Effector memory CD8-positive, alpha-beta T cell (primary cell): ENCODE measurements at regions not wholly inside any gene's neighbourhood (a gene's known extent, or its start where the extent isn't known, plus 50 kb on each side); places are given as distances from the start of the nearest gene placed in this dataset.
"Not testable (repeated sequence)": the region's sequence is repeated elsewhere in the genome, so short reads cannot be mapped to it uniquely, and the experiment has no call there.

ENCODE experiments used
- ATAC-seq: fragments of 150-1000 bp; cut with Tn5 transposase; replicated peaks from 2 replicates; pipeline ENCODE4 v1.10.0; 2021; ENCODE audit warnings: mild to moderate bottlenecking, moderate library complexity
- DNase-seq, 3 experiments: peaks; one replicate each; pipeline ENCODE4 v3.0.0; 2021
- H3K27ac Mint-ChIP-seq, 2 donors: one replicate each; pipeline ENCODE4 v1.8.0; 2022; ENCODE audit warnings: mild to moderate bottlenecking in 2 of 2, mixed read lengths in 2 of 2, moderate library complexity in 2 of 2
- H3K27me3 Mint-ChIP-seq, 2 donors: one replicate each; pipeline ENCODE4 v1.8.0; 2022; ENCODE audit warnings: mixed read lengths in 2 of 2
- H3K36me3 Mint-ChIP-seq: one replicate; pipeline ENCODE4 v1.8.0; 2022; ENCODE audit warnings: mild to moderate bottlenecking, moderate library complexity, mixed read lengths; ENCODE audit not compliant: insufficient read depth
- H3K4me1 Mint-ChIP-seq, 2 donors: one replicate each; pipeline ENCODE4 v1.8.0; 2022; ENCODE audit warnings: low read depth in 2 of 2, mixed read lengths in 2 of 2
- H3K4me3 Mint-ChIP-seq, 2 donors: one replicate each; pipeline ENCODE4 v1.8.0; 2022; ENCODE audit warnings: mild to moderate bottlenecking in 2 of 2, mixed read lengths in 2 of 2, moderate library complexity in 2 of 2
- H3K9me3 Mint-ChIP-seq, 2 donors: one replicate each; pipeline ENCODE4 v1.8.0; 2022; ENCODE audit warnings: mixed read lengths in 2 of 2

DNA sequence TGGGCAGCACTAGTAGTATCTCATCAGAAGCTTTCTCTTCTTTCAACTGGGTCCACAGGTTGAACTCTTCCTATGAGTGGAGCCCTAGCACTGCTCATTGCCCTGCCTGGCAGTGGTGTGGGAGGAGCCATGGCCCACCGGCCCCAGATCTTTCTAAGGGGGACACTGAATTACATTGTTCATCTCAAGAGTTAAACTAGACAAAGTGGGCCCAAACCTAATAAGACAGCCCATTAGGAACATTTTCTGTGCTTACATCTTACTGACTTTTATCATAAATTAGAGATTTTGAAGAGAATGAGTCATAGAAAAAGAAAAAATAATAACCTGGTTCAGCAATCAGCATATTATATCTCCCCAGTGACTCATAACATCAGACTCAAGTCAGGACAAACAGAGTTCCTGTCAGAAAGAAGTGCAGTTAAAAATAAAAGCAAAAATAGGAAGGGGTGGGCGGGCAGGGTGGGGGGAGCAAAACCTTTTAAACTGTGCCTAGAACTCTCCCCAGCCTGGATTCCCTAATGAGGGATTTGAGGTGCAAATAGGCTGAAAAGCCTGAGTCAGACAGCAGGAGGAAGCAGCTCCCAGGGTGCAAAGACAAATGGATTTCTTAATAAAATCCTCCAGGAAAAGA, 161.6 kb upstream of the TRIB2 start:
- no peaks in the 10 kb centered on the region for H3K9me3 Mint-ChIP-seq
- ATAC-seq (peak; percentile 31), DNase-seq (no peak)
- H3K4me3 Mint-ChIP-seq: no peak overlapping the region
- peaks cover 20 to 32% of the 10 kb centered on the region in 2 donors for H3K4me1 Mint-ChIP-seq
- H3K27ac Mint-ChIP-seq: peak overlapping the region; percentile 66 to 74
- H3K27me3 Mint-ChIP-seq: no peaks in the 10 kb centered on the region
- H3K36me3 Mint-ChIP-seq: no peaks in the 10 kb centered on the region

DNA sequence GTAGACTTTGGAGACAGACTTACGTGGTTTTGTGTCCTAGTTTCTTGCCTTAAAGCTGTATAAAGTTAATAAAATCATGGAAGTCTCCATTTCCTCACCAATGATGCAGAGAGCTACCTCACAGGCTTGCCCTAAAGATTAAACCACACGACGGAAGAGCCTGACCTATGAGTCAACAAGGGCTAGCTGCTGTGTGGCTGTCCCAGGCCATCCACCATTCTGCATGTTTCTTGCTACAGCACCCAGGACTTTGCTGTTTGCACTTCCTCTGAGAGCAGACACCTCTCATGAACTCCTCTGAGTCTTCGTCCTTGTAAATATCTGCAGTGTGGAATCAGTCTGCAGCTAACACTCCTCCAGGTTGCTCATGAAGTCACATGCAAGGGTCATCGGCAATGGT, 160.0 kb upstream of the TRIB2 start:
- no peaks in the 10 kb centered on the region for H3K36me3 Mint-ChIP-seq
- DNase-seq: no peak
- H3K4me3 Mint-ChIP-seq: peak overlapping the region in 1 of 2 donors; percentile 25
- H3K27me3 Mint-ChIP-seq: no peaks in the 10 kb centered on the region
- no peaks in the 10 kb centered on the region for H3K9me3 Mint-ChIP-seq
- peak overlapping the region; percentile 7 to 72 for H3K27ac Mint-ChIP-seq
- peak; percentile 83 for ATAC-seq
- peaks cover 20 to 32% of the 10 kb centered on the region in 2 donors for H3K4me1 Mint-ChIP-seq

DNA sequence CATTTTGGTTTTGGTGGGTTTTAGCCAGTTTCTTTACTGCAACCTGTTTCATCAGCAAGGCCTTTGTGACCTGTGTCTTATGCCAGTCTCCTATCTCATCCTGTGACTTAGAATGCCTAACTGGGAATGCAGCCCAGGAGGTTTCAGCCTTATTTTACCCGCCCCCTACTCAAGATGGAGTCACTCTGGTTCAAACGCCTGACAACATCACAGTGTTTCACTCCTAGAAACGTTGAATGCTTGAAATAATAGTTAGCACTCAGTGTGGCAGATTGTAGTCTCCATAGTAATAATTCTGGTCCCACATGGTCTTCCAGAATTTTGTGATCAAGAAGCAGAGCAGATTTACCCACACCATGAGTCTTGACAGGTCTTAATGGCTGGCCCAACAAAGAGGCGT, 159.0 kb upstream of the TRIB2 start:
- Mint-ChIP-seq H3K4me3 (no peak overlapping the region), H3K4me1 (peaks cover 22 to 36% of the 10 kb centered on the region in 2 donors), H3K27ac (no peak overlapping the region), H3K27me3 (no peaks in the 10 kb centered on the region), H3K36me3 (no peaks in the 10 kb centered on the region), H3K9me3 (no peaks in the 10 kb centered on the region)
- DNase-seq (no peak), ATAC-seq (no peak)

DNA sequence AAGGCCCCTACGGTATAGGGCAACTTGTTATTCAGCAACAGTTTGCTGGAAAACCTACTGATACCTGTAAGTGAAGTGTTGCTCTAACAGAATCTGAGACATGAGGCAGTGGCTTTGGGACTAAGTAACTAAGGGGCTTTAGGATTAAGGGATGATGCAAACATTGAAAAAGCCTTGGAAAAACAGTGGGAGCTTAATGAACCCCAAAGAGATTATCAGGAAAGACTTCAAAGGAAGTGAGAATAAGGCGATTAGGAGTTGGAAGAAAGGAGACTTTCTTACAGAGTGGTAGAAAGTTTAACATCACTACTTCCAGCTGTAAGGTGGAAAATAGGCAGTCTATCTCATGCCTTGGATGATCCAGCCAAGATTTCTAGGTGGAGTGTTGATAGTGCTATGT, 158.2 kb upstream of the TRIB2 start:
- no peaks in the 10 kb centered on the region for H3K36me3 Mint-ChIP-seq
- no peak for DNase-seq
- ATAC-seq: no peak
- H3K27ac Mint-ChIP-seq: no peak overlapping the region
- no peaks in the 10 kb centered on the region for H3K27me3 Mint-ChIP-seq
- H3K4me3 Mint-ChIP-seq: no peak overlapping the region
- peaks cover 22 to 36% of the 10 kb centered on the region in 2 donors for H3K4me1 Mint-ChIP-seq
- H3K9me3 Mint-ChIP-seq: no peaks in the 10 kb centered on the region

DNA sequence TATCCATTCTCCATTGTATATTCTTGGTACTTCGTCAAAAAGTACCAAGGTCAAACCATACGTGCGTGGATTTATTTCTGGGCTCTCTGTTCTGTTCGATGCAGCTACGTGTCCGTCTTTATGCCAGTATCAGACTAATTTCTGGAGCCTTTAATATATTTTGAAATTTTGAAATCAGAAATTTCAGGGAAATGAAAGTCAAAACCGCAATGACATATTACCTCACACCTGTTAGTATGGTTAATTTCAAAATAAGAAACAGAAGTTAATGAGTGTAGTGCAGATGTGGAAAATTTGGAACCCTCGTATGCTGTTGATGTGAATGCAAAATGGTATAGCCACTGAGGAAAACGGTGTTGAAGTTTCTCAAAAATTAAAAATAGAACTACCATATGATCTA, 156.1 kb upstream of the TRIB2 start:
- no peak overlapping the region for H3K4me3 Mint-ChIP-seq
- H3K4me1 Mint-ChIP-seq: peaks cover 11 to 23% of the 10 kb centered on the region in 2 donors
- H3K27ac Mint-ChIP-seq: no peak overlapping the region
- no peaks in the 10 kb centered on the region for H3K9me3 Mint-ChIP-seq
- no peak for DNase-seq
- H3K27me3 Mint-ChIP-seq: no peaks in the 10 kb centered on the region
- ATAC-seq: no peak
- H3K36me3 Mint-ChIP-seq: no peaks in the 10 kb centered on the region

DNA sequence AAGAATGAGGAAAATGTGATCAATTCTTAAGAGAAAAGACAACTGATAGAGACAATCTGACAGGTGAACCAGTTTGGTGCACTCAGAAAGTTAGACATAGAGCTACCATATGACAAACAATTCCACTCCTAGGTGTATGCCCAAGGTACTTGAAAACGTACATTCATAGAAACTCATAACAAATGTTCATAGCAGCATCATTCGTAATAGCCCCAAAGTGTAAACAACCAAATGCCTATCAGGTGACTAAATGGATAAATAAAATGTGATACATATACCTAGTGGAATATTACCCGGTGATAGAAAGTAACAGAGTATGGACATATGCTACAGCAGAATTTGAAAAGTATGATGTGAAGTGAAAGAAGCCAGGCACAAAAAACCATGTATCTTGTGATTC, 149.3 kb upstream of the TRIB2 start:
- DNase-seq: no peak
- Mint-ChIP-seq H3K4me3 (no peak overlapping the region), H3K27me3 (peaks cover 6 to 9% of the 10 kb centered on the region in 2 donors), H3K36me3 (no peaks in the 10 kb centered on the region), H3K9me3 (no peaks in the 10 kb centered on the region), H3K4me1 (peaks cover under 1 to 9% of the 10 kb centered on the region in 2 donors), H3K27ac (no peak overlapping the region)
- no peak for ATAC-seq

DNA sequence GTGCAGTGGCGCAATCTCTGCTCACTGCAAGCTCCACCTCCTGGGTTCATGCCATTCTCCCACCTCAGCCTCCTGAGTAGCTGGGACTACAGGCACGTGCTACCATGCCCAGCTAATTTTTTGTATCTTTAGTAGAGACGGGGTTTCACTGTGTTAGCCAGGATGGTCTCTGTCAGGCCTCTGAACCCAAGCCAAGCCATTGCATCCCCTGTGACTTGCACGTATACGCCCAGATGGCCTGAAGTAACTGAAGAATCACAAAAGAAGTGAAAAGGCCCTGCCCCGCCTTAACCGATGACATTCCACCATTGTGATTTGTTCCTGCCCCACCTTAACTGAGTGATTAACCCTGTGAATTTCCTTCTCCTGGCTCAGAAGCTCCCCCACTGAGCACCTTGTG, 147.2 kb upstream of the TRIB2 start:
- not testable (repeated sequence) for H3K4me3 Mint-ChIP-seq, ATAC-seq, DNase-seq, H3K27me3 Mint-ChIP-seq, H3K36me3 Mint-ChIP-seq, H3K4me1 Mint-ChIP-seq, H3K9me3 Mint-ChIP-seq
- peak overlapping the region in 1 of 2 donors; percentile 24 for H3K27ac Mint-ChIP-seq

DNA sequence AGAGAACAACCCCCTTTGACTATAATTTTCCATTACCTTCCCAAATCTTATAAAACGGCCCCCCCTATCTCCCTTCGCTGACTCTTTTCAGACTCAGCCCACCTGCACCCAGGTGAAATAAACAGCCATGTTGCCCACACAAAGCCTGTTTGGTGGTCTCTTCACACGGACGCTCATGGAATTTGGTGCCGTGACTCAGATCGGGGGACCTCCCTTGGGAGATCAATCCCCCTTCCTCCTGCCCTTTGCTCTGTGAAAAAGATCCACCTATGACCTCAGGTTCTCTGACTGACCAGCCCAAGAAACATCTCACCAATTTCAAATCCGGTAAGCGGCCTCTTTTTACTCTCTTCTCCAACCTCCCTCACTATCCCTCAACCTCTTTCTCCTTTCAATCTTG, 146.8 kb upstream of the TRIB2 start:
- not testable (repeated sequence) for H3K36me3 Mint-ChIP-seq, H3K4me3 Mint-ChIP-seq, H3K27me3 Mint-ChIP-seq, ATAC-seq, H3K4me1 Mint-ChIP-seq, H3K9me3 Mint-ChIP-seq, DNase-seq
- H3K27ac Mint-ChIP-seq: peak overlapping the region; percentile 24 to 25

DNA sequence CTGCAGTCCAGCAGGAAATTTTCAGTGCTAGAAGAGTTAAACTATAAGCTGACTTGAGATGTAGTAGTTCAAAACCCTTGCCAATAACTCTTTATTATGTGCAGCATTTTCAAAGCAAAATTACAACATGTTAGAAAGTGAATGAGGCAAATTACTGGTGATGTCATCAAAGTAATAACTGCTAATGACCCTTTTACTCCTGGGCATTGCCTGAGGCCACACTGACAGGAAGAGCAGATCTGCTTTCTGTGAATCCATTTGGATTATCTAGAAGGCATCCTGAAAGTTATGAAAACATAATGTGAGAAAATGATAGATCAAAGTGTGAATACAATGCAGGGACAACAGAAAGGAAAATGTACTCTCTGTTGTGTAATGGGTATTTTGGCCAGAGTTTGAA, 139.6 kb upstream of the TRIB2 start:
- H3K27me3 Mint-ChIP-seq: peaks cover 0 to 5% of the 10 kb centered on the region in 2 donors
- H3K4me1 Mint-ChIP-seq: no peaks in the 10 kb centered on the region
- DNase-seq (no peak), ATAC-seq (no peak)
- H3K9me3 Mint-ChIP-seq: no peaks in the 10 kb centered on the region
- H3K4me3 Mint-ChIP-seq: no peak overlapping the region
- H3K36me3 Mint-ChIP-seq: no peaks in the 10 kb centered on the region
- H3K27ac Mint-ChIP-seq: no peak overlapping the region

DNA sequence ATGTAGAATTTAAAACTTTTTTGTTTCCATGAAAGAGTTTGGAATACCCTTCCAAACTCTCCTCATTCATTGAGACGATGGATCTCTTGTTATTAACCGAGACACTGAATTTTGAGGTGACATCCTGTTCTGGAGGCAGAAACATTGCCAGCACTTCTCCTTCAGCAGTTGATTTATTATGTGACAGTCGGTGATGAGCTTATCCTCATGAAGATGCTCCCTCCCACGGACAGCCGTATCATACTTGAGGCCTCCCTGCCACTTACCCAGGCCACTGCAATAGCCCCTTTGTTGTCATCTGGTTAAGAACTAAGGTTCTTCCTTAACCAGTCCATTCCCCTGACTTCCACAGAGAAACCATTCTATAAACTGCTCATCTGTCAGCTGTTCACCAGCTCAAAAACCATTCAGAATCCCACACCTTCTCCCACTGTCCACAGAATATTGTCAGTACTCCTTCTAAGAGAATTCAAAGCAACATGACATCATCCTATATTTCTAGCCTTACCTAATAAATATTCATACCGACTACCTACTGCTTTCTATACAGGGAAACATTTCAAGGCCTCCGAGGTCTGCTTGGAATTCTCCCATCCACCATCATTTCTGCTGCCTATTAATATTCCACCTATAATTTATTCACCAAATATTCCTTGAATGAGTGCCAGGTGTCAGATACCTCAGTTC, 139.0 kb upstream of the TRIB2 start:
- ATAC-seq (no peak), DNase-seq (no peak)
- Mint-ChIP-seq H3K4me3 (no peak overlapping the region), H3K27ac (no peak overlapping the region), H3K4me1 (no peaks in the 10 kb centered on the region), H3K27me3 (peaks cover 0 to 5% of the 10 kb centered on the region in 2 donors), H3K9me3 (no peaks in the 10 kb centered on the region), H3K36me3 (no peaks in the 10 kb centered on the region)

DNA sequence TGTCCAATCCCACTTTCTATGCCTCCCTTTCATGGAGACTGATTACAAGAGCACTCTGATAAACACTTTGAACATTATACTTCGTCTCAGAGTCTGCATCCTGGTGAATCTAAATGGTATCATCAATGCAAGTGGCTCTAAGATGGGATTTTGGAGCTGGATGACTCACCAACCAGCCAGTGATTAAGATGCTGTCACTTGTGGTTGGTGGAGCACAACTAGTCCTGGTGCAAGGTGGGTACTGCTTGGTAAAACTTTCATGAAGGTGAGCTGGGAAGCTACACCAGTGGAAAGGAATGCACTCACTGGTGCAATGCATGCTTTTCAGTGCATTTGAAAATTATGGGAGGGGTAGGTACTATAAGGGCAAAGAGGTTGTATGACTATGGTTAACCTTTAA, 137.7 kb upstream of the TRIB2 start:
- Mint-ChIP-seq H3K4me3 (no peak overlapping the region), H3K27me3 (peaks cover 0 to 5% of the 10 kb centered on the region in 2 donors), H3K27ac (no peak overlapping the region), H3K4me1 (no peaks in the 10 kb centered on the region), H3K9me3 (no peaks in the 10 kb centered on the region), H3K36me3 (no peaks in the 10 kb centered on the region)
- no peak for DNase-seq
- ATAC-seq: no peak

DNA sequence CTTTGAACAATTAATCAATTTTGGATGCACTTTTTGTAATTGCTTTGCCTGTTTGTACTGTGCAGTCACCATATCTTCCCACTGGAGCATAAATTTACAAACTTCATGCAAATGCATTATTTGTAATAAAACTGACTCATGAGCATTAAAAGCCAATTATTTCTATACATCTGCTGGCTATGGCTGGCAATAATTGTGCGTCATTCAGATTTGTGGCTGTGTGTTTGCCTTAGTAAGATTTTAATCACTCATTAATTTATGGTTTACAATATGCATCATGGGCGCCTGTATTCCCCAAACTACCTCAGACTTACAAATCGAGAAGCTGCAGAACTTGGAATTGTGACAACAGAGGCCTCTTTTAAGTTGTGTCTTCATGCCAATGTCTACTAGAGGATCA, 132.4 kb upstream of the TRIB2 start:
- DNase-seq: no peak
- H3K27ac Mint-ChIP-seq: no peak overlapping the region
- no peaks in the 10 kb centered on the region for H3K9me3 Mint-ChIP-seq
- no peak overlapping the region for H3K4me3 Mint-ChIP-seq
- no peak for ATAC-seq
- peaks cover 0 to 5% of the 10 kb centered on the region in 2 donors for H3K27me3 Mint-ChIP-seq
- peaks cover 12 to 15% of the 10 kb centered on the region in 2 donors for H3K4me1 Mint-ChIP-seq
- H3K36me3 Mint-ChIP-seq: peaks cover 3% of the 10 kb centered on the region

DNA sequence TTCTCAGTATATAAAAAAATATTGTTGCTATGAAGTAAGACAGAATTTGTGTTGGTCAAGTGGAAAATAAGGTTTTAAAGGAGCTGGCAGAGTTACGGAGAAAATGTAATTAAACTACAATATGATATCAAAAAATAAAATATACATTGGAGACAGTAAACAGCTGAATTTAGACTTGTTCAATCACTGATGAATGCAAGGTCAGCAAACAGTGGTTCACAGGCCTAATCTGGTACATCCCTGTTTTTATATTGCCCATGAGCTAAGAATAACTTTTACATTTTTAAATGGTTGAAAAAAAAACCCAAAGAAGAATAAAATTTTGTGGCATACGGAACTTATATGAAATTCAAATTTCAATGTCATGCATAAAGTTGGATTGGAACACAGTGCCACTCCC, 131.0 kb upstream of the TRIB2 start:
- H3K27ac Mint-ChIP-seq: no peak overlapping the region
- H3K9me3 Mint-ChIP-seq: no peaks in the 10 kb centered on the region
- DNase-seq (no peak), ATAC-seq (no peak)
- no peak overlapping the region for H3K4me3 Mint-ChIP-seq
- H3K4me1 Mint-ChIP-seq: peaks cover 15 to 16% of the 10 kb centered on the region in 2 donors
- peaks cover 3% of the 10 kb centered on the region for H3K36me3 Mint-ChIP-seq
- H3K27me3 Mint-ChIP-seq: no peaks in the 10 kb centered on the region

DNA sequence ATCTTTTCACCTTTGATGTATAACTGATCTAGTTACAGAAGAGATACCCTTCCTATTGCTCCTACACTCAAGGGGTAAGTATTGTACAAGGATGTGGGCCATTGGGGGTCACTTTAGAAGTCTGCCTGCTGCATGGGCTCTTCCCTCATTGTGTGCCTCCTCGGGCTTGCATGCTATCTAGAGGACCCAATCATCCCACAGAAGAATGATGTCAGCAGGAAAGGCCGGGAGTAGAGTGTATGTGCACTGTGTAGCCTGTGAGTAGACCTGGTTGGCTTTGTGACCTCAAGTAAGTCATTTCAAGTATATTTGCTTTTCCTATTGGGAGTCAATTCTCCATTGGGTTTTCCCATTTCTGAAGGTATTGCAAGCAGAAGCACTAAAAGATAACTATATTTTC, 129.5 kb upstream of the TRIB2 start:
- ATAC-seq (no peak), DNase-seq (no peak)
- Mint-ChIP-seq H3K36me3 (peaks cover 3% of the 10 kb centered on the region), H3K4me1 (peaks cover 15 to 16% of the 10 kb centered on the region in 2 donors), H3K9me3 (no peaks in the 10 kb centered on the region), H3K4me3 (no peak overlapping the region), H3K27ac (no peak overlapping the region), H3K27me3 (no peaks in the 10 kb centered on the region)
